ENCODE measurements at regions not wholly inside any gene's neighbourhood (a gene's known extent, or its start where the extent isn't known, plus 50 kb on each side); places are given as distances from the start of the nearest gene placed in this dataset.

- no peak for DNase-seq
- H3K27ac ChIP-seq: no peak overlapping the region
- 56 to 75% (median 69%) methylated on average over 5 of the region's 5 CpGs for WGBS, 4 donors
- H3K9me3 ChIP-seq (replicated peaks in 1 of 3): no peaks in the 10 kb centered on the region
- no peaks in the 10 kb centered on the region for H3K27me3 ChIP-seq
- no peak for TF ChIP-seq POLR2A (IDR thresholded peaks at IDR 0.05)
- TF ChIP-seq, protein P1, sequence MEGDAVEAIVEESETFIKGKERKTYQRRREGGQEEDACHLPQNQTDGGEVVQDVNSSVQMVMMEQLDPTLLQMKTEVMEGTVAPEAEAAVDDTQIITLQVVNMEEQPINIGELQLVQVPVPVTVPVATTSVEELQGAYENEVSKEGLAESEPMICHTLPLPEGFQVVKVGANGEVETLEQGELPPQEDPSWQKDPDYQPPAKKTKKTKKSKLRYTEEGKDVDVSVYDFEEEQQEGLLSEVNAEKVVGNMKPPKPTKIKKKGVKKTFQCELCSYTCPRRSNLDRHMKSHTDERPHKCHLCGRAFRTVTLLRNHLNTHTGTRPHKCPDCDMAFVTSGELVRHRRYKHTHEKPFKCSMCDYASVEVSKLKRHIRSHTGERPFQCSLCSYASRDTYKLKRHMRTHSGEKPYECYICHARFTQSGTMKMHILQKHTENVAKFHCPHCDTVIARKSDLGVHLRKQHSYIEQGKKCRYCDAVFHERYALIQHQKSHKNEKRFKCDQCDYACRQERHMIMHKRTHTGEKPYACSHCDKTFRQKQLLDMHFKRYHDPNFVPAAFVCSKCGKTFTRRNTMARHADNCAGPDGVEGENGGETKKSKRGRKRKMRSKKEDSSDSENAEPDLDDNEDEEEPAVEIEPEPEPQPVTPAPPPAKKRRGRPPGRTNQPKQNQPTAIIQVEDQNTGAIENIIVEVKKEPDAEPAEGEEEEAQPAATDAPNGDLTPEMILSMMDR (IDR thresholded peaks at IDR 0.05): no peak
- intact Hi-C loops (cut with DNase I): no loop called here
- H3K4me1 ChIP-seq (replicated peaks in 1 of 2): no peaks in the 10 kb centered on the region
- H3K36me3 ChIP-seq (replicated peaks in 1 of 2): no peaks in the 10 kb centered on the region
- no peak overlapping the region for H3K4me3 ChIP-seq
Measured at GRCh38 chr6:133590196-133590595, 298.7 kb upstream of the TCF21 start.

- WGBS, 4 donors: 69 to 77% (median 75%) methylated on average over 3 of the region's 3 CpGs
- no peaks in the 10 kb centered on the region for H3K4me1 ChIP-seq (replicated peaks in 1 of 2)
- no peaks in the 10 kb centered on the region for H3K9me3 ChIP-seq (replicated peaks in 1 of 3)
- intact Hi-C loops (cut with DNase I): no loop called here
- DNase-seq: no peak
- TF ChIP-seq, protein P1 (IDR thresholded peaks at IDR 0.05): no peak
- no peak for TF ChIP-seq POLR2A (IDR thresholded peaks at IDR 0.05)
- no peaks in the 10 kb centered on the region for H3K27me3 ChIP-seq
- H3K27ac ChIP-seq: no peak overlapping the region
- H3K36me3 ChIP-seq (replicated peaks in 1 of 2): no peaks in the 10 kb centered on the region
- no peak overlapping the region for H3K4me3 ChIP-seq
Measured at GRCh38 chr6:133590814-133591213, 298.1 kb upstream of the TCF21 start.

GRCh38 chr6:133591275-133591674, 297.6 kb upstream of the TCF21 start:
- no peak for DNase-seq
- intact Hi-C loops (cut with DNase I): no loop called here
- Histone ChIP-seq H3K27me3 (no peaks in the 10 kb centered on the region), H3K4me3 (no peak overlapping the region), H3K4me1 (replicated peaks in 1 of 2) (no peaks in the 10 kb centered on the region), H3K9me3 (replicated peaks in 1 of 3) (no peaks in the 10 kb centered on the region), H3K36me3 (replicated peaks in 1 of 2) (no peaks in the 10 kb centered on the region), H3K27ac (no peak overlapping the region)
- no peak for TF ChIP-seq POLR2A (IDR thresholded peaks at IDR 0.05)
- TF ChIP-seq, protein P1 (IDR thresholded peaks at IDR 0.05): no peak
- WGBS, 4 donors: 57 to 65% (median 60%) methylated on average over 1 of the region's 1 CpG

GRCh38 chr6:133594652-133595110, 294.2 kb upstream of the TCF21 start:
- no peaks in the 10 kb centered on the region for H3K4me1 ChIP-seq (replicated peaks in 1 of 2)
- 26 to 39% (median 37%) methylated on average over 8 of the region's 8 CpGs for WGBS, 4 donors
- H3K4me3 ChIP-seq: no peak overlapping the region
- H3K36me3 ChIP-seq (replicated peaks in 1 of 2): no peaks in the 10 kb centered on the region
- intact Hi-C loops (cut with DNase I): no loop called here
- no peak for TF ChIP-seq POLR2A (IDR thresholded peaks at IDR 0.05)
- TF ChIP-seq, protein P1 (IDR thresholded peaks at IDR 0.05): no peak
- no peaks in the 10 kb centered on the region for H3K27me3 ChIP-seq
- H3K27ac ChIP-seq: no peak overlapping the region
- DNase-seq: no peak
- H3K9me3 ChIP-seq (replicated peaks in 1 of 3): no peaks in the 10 kb centered on the region

All from adrenal gland (tissue), 9 donors.